Activated CD4-positive, alpha-beta T cell treated with anti-CD3 and anti-CD28 coated beads for 24 hours (primary cell): ENCODE measurements at regions not wholly inside any gene's neighbourhood (a gene's known extent, or its start where the extent isn't known, plus 50 kb on each side); places are given as distances from the start of the nearest gene placed in this dataset.
"Not testable (repeated sequence)": the region's sequence is repeated elsewhere in the genome, so short reads cannot be mapped to it uniquely, and the experiment has no call there.

Experiments
- DNase-seq, 2 donors: peaks; one replicate each; pipeline ENCODE4 v3.0.0-alpha.2; 2020; ENCODE audit warnings: low read depth in 2 of 2

DNA sequence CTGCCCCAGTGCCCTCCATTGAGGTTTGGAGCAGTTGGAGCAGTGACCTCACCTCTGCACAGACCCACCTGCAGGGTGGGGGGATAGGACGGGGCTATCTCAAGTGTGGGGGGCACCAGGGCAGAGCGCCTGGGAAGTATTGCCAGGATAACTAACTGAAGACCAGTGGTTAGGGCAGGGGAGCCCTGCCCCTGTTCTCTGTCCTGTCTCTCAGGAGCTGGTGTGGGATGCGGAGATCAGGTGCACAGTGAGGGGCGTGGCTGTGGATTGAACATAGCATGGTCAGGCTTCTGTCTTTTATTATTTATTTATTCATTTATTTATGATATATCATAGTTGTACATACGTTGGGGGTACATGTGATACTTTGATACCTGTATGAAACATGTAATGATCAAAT lies 256.6 kb downstream of the GADD45G start:
- DNase-seq = not testable (repeated sequence)

DNA sequence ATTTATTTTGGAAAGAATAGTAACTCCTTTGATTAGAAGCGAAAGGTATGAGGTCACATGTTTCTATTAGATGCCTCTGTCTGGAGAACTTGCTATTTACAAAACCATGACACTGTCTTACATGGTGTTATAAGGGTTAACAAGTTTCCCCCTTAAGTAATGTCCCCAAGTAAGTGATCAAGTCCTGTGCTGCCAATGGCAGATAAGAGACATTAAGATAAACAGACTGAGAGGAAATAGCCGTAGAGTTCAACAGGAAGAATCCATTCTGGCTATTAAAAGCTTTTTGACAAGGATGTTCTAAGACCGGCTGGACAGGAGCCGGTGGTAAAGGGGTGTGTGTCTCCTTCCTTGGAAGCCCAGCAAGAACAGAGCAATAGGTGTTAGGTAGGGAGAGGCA lies 257.5 kb downstream of the GADD45G start:
- no peak for DNase-seq

DNA sequence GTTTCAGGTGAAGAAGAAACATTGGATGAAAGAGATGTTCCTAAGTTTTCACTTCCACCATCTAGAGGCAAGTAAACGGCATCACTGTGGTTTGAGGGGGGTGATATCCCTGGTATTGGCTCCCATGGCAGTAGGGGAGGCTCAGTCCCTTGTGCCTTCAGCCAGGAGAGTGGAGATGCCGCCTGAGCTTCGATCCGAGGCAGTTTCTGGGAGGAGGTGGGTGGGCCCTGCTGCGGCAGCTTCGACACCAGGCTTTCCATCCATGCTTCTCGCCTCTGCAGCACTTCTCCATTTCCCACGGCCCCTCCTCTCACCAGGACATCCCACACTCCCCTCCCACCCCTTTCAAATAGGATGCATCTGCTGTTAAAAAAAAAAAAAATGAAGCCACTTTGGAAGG lies 258.3 kb downstream of the GADD45G start:
- no peak for DNase-seq

DNA sequence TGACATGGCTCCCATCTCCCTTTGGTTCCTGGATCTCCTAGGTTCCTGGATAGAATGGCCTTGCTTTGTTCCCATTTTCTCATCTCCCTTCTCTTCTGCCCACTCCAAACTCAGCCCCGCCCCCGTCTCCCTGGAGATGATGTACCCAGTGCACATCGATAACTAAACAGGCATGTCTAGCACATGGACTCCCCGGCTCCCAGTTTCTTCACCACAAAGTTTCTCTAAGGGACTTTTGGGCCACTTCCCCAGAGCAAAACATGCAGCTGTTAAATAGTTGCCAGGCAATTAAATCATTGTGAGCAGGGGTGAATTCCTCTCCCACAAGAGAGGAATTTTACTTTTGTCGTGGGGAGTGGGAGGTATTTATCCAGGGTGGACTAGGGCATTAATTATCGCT lies 259.0 kb downstream of the GADD45G start:
- no peak for DNase-seq

DNA sequence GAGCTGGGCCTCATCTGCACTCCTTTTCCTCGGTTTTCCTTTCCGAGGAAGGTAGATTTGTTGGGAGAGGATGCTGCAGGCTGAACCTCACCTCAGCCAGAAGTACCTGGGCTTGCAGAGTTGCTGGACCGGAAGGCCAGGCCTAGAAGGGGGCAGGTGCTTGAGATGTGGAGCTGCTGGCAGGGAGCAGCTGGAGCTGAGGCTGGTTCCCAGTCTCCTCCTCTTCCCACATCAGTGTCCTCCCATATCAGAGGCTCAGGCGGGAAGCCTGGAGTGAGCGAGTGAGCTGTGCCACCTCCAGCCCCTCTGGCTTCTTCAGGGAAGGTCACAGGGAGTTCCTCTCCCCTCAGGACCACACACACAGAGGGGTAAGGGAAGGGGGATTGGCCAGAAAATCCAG lies 259.4 kb downstream of the GADD45G start:
- DNase-seq = no peak

DNA sequence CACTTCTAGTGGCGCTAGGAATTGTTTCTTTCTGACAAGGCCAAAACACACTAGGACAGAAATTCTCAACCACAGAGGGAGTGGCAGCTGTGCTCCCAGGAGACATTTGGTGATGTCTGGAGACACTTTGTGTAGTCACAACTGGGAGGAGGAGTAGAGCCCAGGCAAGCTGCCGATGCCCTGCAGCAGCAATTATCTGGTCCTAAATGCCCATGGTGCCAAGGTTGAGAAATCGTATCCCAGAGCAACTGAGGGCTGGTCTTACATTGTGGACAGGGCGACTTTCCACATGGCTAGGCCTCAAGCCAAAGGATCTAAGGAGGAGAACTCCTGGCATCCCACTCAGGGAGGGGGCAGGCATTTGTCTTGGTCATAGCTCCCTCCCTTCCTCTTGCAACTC lies 259.9 kb downstream of the GADD45G start:
- DNase-seq = no peak

DNA sequence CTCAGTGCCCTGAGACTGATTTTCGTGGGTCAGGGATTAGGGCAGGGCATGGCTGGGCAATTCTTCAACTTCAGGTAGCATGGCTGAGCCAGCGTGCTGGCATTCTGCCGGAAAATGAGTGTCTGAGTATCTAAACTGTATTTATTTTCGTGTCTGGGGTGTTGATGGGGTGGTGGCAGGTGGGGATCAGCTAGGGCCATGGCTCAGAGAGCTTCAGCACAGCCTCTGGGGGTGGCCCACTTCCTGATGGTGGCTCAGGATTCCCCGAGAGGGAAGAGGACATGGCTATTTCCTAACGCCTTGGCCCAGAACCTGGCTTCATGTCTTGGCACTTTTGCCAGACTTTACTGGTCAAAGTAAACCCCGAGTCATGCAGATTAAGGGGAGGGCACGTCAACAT lies 260.5 kb downstream of the GADD45G start:
- no peak for DNase-seq

DNA sequence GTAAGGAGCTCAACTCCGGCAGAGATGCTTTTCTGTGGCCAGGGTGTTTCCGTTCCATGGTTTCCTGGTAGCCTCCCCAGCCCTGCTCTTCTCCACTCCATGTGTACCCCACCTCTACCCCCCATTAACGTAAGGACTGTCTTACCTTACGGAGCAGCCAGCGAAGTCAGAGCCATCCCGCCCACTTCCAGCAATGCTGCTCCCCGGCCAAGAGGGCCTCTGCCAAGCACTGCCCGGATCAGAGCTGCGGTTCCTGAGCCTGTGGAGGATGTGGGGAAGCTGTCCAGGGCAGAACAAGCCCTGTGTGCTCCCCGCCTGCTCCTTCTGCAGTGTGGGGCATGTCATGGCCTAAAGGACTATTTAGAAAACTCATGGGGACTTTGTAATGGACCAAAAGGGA lies 261.2 kb downstream of the GADD45G start:
- DNase-seq = no peak

DNA sequence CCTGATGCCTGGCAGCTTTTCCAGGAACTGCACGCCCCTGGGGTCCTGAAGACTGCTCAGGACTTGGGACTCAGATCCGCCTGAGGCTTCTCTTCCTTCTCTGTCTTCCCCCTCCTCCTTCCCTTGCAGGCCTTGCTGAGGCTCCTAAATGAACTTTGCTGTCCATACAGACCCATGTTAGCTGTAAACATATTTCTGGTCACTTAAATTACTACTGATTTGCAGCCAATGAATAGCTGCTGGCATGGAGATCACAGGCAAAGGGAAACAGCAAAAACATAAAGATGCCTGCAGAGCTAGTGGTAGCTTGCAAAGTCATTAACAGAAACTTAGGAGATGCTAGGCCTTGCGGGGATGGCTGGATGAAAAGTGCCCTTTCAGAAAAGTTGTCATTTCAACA lies 261.9 kb downstream of the GADD45G start:
- DNase-seq = no peak

DNA sequence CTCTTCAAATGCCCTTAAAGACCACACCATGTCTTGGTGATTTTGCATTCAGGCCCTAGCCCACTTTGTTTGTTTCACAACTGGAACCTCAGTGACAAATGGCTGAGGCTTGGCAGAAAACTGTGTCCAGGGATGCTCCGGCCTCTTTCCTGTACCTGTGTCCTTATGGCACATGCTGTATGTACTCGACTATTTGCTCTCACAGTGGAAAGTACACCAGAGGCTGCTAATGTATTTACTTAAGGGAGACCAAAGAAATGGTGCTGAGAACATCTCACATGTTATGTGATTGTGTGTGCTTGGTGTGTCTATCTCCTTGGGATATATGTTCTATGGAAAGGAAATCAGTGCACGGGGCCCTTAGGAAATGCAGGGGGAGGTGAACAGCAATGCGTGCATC lies 263.3 kb downstream of the GADD45G start:
- DNase-seq = no peak

DNA sequence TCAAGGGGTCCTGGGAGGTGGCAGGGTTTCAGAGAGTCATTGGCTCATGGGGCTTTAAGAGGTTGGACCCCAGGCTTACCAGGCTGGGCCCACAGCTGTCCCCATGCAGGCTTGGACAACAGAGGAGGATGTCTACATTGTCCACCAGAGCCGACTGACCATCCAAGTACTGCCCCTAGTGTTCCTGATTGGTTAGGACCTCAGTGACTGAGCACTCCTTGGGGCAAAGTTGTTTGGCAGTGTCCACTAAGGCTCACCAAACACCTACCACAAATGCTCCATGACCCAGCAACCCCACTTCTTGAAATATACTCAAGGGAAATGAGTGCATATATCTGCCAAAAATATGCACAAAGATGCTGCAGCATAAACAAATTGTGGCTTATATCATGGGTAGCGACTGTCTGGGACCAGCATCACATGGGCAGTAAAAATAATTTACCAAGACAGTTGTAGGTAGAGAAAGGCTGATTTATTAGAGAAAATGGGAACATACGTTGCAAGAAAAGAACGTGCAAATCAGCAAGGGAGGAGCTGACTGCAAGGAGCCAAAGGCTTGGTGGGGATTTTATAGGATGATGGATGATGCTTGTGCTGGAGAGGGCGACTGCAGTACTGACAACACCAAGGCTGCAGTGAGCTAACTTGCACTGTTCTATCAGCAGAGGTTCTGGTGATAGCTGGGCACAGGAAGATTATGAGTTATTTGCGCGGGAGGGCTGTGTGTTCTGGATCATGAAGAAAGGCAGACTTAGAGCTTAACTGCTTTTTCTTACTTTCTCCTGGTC lies 265.2 kb downstream of the GADD45G start:
- DNase-seq = no peak

DNA sequence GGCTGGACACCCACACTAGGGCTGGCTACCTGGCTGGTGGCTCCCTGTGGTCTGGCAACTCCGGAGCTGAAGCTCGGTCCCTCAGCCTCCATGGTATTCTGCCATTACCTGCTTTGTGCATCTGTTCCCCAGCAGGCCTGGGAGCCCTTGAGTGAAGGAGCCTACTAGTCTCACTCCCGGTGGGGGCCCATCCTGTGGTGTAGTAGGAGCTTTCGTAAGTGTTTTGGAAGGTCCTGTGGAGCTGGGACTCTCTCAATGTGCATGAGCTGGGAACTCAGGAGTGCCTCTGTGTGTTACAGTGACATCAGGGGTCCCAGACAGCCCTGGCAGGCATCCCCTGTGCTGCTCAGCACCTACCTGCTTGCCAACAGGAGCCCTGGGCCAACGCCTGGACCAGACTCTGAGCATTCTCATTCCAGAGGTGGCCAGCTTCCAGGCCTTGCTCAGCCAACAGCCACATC lies 267.1 kb downstream of the GADD45G start:
- no peak for DNase-seq

DNA sequence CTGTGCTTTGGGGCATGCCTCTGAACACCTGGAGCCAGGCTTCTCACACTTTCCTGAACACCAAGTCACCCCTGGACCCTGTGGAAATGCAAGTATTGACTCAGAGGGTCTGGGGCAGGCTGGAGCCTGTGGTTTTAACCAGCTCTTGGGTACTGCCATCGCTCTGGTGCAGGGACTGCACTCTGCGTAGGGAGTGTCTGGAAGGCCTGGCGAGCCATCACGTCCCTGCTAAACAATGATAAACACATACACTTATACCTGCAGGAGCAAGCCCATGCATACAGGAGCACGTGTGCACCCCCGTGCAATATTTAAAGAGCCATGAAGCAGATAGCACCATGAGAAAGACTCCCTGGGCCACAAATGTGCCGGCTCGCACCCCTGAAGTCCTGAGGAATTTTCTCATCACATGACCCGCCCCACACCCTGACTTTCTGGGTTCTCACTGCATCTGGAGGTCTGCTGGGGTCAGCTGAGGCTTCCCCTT lies 267.7 kb downstream of the GADD45G start:
- no peak for DNase-seq

DNA sequence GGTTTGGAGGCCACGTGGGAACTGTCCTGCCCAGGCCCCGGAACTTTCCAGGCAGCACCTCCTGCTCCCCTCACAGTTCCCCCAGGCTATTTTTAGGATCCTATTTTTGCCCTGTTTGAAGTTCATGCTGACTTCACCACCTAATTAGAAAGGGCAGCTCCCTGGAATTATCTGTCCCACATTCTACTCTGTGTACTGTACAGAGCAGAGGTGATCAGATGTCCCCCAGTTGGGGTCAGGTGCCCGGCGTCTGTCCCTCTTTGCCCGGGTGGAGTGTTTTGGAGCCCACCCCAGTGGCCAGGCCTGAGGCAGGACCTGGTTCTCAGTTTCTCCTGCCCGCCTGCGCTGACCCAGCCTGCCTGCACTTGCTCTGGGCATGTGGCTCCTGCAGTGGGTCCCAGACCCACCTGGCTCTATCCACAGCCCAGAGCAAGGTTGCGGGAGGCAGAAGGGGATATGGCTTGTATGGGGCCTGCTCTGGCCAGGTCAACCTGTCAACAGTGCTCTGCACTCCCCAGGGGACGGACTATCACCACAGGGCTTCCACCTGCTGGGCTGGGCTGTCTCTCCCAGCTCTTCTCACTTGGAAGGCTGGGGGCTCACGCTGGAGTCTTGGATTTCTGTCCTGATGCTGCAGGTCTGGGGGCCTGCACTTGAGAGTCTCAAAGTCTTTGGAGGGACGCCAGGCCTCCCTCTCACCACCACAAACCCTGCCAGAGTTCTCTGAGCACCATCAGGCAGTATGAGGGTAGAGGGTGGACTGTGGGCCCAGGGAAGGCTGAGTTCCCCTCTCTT lies 268.3 kb downstream of the GADD45G start:
- DNase-seq = no peak

DNA sequence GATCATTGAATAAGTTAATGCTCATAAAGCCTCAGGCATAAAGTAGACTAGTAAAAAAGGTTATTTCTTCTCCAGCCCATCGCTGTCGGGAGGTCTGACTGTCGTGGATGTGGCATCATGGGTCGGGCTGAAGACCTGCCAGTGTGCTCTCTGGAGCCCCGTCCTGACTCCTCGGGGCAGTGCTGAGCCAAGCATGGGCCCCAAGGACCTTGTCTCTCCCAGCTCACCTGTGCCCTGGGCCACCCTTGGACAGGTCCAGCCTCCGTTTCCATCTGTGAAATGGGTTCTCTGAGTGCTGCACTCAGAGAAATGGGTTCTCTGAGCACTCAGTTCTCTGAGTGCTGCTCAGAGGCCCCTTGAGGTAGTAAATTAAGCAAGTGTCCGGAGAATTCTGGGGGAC lies 269.0 kb downstream of the GADD45G start:
- no peak for DNase-seq

DNA sequence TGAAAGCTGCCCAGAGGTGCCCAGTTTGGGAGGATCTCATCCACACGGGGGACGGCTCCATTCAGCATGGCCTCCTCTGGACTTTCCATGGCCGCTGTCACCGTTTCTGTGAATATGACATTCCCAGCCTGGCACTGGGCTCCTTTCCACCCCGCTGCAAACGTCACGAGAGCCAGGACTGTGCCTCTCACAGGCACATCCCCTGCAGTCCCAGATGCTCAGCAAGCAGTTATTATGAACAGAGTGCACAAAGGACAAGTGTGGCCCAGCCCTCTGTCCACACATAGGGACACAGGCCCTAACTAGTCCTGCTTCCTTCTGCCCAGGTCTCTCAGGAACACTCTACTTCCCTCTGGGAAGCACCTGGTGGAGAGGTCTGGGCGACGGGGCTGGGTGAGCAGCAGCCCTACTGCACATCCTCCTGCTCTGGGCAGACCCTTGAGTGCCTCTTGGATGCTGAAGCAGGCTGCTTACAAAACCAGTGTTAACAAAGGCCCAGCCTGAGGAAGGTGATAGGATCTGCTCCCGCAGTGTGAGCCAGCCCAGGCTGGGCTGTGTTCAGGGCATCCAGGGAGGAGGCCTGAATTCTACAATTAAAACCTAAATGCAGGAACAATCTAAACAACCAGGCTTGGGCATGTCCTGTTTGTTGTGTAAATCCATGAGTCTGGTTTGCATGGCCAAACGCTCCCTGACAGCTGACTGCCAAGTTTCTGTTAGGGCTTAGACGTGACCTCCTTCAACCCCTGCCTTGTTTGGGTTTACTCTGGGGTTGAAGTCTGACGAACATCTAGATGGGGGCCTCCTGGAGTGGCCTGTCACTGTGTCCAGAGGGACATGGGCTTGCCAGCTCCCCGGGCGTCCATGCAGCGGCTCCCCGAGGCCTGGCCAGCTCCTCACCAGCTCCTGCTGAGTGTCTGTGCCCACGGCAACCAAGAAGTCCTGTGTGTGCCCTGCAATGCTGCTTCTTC lies 269.8 kb downstream of the GADD45G start:
- DNase-seq = no peak

DNA sequence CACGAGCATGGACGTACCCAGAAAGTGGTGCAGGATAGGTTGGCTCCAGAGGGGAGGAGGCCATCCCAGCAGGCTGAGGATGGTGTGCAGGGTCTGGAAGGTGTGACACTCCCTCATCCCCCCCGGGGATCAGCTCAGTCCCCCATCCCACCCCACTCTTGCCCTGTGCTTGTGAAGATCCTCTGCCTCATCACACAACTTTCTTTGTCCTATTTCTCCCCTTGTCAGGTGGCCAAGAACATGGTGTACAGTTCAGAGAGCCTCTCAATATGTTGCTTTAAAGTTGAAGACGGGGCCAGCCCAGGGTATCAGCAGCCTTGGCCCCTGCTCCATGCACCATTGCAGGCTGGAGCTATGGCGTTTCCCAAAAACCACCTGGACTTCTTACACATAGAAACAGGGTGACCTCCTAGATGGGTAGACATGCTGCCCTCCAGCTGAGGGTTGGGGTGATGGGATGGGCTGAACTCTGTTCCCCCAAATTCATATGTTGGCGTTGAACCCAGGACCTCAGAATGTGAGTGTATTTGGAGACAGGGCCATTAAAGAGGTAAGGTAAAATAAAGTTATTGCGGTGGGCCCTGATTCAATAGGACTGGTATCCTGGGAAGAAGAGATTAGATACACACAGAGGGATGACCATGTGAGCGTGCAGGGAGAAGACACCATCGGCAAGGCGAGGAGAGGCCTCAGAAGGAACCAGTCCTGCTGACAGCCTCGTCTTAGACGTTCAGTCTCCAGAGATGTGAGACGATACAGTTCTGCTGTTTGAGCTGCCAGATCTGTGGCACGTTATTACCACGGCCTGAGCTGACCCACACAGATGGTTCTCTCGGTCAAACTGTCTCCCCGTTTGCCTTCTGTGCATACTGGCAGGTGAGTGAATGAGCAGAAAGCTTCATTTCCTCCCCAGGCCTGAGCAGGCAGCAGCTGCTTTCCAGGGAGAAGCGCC lies 272.5 kb downstream of the GADD45G start:
- no peak for DNase-seq

DNA sequence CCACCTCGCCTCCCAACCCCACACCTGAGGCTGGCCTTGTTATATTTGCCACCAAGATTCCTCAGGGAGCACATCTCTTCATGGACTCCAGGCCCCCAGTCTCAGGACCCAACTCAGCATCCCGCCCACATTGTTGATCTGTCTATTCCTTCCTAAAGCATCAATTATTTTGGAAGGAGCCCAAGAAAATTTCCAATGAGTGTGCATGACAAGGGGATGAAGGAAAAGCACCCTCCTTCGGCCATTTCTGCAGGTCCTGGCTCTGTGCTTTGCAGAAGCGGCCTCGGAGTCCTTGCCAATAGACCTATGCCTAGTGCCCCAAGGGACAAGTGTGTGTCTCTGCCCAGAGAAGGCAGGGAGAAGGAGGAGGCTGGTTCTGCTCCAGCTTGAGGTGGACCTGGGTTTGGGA lies 273.2 kb downstream of the GADD45G start:
- no peak for DNase-seq

DNA sequence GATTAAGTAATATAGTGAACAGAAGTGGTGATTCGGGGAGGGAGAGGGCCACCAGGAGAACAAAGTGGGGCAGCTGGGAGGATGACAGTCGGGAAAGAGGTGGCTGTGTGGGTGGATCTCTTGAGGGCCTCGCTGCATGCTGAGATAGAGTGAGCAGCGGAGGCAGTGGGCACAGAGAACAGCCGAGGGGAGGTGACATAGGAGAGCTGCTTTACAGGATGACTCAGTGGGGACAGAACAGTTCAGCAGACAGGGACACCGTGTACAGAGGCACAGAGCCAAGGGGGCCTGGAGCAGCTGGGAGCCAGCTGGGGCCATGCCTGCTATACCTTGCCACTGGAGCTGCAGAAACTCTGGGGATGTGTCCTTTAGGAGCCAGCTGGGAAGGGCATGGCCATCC lies 273.9 kb downstream of the GADD45G start:
- no peak for DNase-seq

DNA sequence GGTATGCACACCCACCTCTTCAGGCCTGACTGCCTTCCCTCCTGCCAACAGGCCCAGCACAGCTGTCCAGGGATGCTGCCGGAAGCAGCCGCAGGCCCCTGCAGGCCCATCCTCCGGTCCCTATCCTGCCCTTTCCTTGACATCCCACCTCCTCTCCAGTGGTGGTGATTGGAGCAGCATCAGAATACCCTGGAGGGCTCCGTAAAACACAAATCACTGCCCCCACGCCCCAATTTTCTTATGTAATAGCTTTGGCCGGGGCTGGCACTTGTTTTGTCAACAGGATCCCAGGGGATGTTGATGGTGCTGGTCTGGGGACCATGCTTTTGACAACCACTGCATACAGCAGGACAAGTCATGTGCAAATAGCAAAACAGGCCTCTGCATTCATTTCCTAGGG lies 274.5 kb downstream of the GADD45G start:
- no peak for DNase-seq

DNA sequence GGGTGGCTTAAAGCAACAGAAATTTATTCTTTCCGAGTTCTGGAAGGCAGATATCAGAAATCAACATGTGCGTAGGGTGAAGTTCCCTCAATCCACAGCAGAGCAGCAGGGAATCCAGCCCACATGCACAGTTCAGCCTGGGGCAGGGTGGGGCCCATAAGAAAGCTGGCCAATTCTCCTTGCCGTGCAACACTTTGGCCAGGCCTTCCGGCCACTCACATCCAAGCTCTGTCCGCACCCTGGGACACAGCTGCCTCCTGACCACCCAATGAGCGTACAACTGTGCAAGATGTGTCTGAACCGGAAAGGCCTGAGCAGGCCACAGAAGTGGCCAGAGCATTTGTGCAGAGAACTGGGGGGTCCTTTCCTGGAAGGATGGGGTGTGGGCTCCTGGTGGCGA lies 274.9 kb downstream of the GADD45G start:
- DNase-seq = no peak
